Loucy (cell line): ENCODE measurements at regions not wholly inside any gene's neighbourhood (a gene's known extent, or its start where the extent isn't known, plus 50 kb on each side); places are given as distances from the start of the nearest gene placed in this dataset.

Source experiments
- H2AFZ ChIP-seq: fragments of 200-600 bp; sonication (generic); 2 replicates; pipeline ENCODE4 v1.6.0; 2016; ENCODE audit warnings: antibody characterized with exemption, mild to moderate bottlenecking, low read length, moderate library complexity
- H3F3A ChIP-seq: fragments of 200-600 bp; 2 replicates; pipeline ENCODE4 v1.6.0; 2016; ENCODE audit warnings: antibody characterized with exemption, low read depth, mild to moderate bottlenecking
- H3K27me3 ChIP-seq: fragments of 200-600 bp; sonication (generic); 2 replicates; pipeline ENCODE4 v1.6.1; 2014; ENCODE audit warnings: low read length, mild to moderate bottlenecking; ENCODE audit not compliant: insufficient read depth, poor library complexity, severe bottlenecking
- H3K36me3 ChIP-seq: fragments of 200-600 bp; sonication (generic); 2 replicates; pipeline ENCODE4 v1.6.1; 2016; ENCODE audit warnings: low read length; ENCODE audit not compliant: insufficient read depth
- H3K4me1 ChIP-seq: fragments of 200-600 bp; sonication (generic); 2 replicates; pipeline ENCODE4 v1.5.1; 2014; ENCODE audit warnings: low read length, mild to moderate bottlenecking; ENCODE audit not compliant: insufficient read depth, poor library complexity, severe bottlenecking
- H3K4me2 ChIP-seq: fragments of 200-600 bp; sonication (generic); 2 replicates; pipeline ENCODE4 v1.6.0; 2014; ENCODE audit warnings: antibody characterized with exemption, low read length, low read depth, mild to moderate bottlenecking; ENCODE audit not compliant: poor library complexity, severe bottlenecking
- H3K4me3 ChIP-seq: fragments of 200-600 bp; sonication (generic); 2 replicates; pipeline ENCODE4 v1.5.1; 2014; ENCODE audit warnings: low read length, mild to moderate bottlenecking, mixed read lengths; ENCODE audit not compliant: poor library complexity, severe bottlenecking
- H3K79me2 ChIP-seq: fragments of 200-600 bp; sonication (generic); 2 replicates; pipeline ENCODE4 v1.6.1; 2014; ENCODE audit warnings: low read length; ENCODE audit not compliant: insufficient read depth
- H3K9ac ChIP-seq: fragments of 200-600 bp; sonication (generic); 2 replicates; pipeline ENCODE4 v1.6.0; 2014; ENCODE audit warnings: mild to moderate bottlenecking, low read depth, low read length, moderate library complexity; ENCODE audit not compliant: poor library complexity, severe bottlenecking
- H3K9me2 ChIP-seq: fragments of 200-600 bp; sonication (generic); replicated peaks from 2 replicates; pipeline ENCODE4 v1.6.1; 2016; ENCODE audit warnings: low read depth, low read length, mixed read lengths
- H3K9me3 ChIP-seq: fragments of 200-600 bp; sonication (generic); 2 replicates; pipeline ENCODE4 v1.6.1; 2014; ENCODE audit warnings: mild to moderate bottlenecking, antibody characterized with exemption, low read length, low read depth; ENCODE audit not compliant: insufficient read depth
- H4K20me1 ChIP-seq: fragments of 200-600 bp; sonication (generic); 2 replicates; pipeline ENCODE4 v1.6.0; 2014; ENCODE audit warnings: antibody characterized with exemption, low read length, mild to moderate bottlenecking; ENCODE audit not compliant: insufficient read depth, poor library complexity, severe bottlenecking
- EZH2phosphoT487 ChIP-seq: fragments of 200-600 bp; IDR thresholded peaks from 2 replicates; pipeline ENCODE4 v1.6.1; 2018; ENCODE audit warnings: antibody characterized with exemption, mild to moderate bottlenecking, moderate library complexity, borderline replicate concordance
- TF ChIP-seq, protein P1 (sequence below): fragments of 200-600 bp; sonication (generic); conservative IDR thresholded peaks from 2 replicates; pipeline ENCODE4 v1.5.1; 2014; ENCODE audit warnings: mild to moderate bottlenecking, antibody characterized with exemption, low read length

DNA sequence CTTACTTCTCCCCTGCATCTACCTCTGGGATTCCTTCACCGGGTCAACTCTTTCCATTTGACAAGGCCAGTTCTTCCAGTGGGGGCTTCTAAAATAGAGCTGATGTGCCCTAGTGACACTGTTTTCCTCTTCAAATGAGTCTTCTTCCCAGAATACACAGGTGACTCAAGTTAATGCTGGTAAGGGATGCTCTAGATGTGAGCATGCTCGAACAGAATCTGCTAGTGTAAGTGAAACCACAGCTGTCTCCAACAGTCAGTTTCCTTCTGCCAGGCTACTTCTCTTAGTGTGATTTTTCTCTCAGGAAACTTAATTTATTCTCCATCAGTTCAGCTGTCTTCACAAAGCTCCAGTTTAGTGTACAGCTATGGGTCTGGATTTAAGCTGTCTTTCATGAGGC, 194.9 kb upstream of the C1orf87 start:
- no peaks in the 10 kb centered on the region for H3K9me3 ChIP-seq
- H3K79me2 ChIP-seq: no peaks in the 10 kb centered on the region
- H3K4me3 ChIP-seq: no peak overlapping the region
- no peak overlapping the region for H3K9ac ChIP-seq
- H2AFZ ChIP-seq: no peak overlapping the region
- no peaks in the 10 kb centered on the region for H3K27me3 ChIP-seq
- no peaks in the 10 kb centered on the region for H4K20me1 ChIP-seq
- no peak overlapping the region for H3K4me2 ChIP-seq
- no peaks in the 10 kb centered on the region for H3F3A ChIP-seq
- no peaks in the 10 kb centered on the region for H3K4me1 ChIP-seq
- no peaks in the 10 kb centered on the region for H3K36me3 ChIP-seq
- no peak for TF ChIP-seq EZH2phosphoT487
- TF ChIP-seq, protein P1, sequence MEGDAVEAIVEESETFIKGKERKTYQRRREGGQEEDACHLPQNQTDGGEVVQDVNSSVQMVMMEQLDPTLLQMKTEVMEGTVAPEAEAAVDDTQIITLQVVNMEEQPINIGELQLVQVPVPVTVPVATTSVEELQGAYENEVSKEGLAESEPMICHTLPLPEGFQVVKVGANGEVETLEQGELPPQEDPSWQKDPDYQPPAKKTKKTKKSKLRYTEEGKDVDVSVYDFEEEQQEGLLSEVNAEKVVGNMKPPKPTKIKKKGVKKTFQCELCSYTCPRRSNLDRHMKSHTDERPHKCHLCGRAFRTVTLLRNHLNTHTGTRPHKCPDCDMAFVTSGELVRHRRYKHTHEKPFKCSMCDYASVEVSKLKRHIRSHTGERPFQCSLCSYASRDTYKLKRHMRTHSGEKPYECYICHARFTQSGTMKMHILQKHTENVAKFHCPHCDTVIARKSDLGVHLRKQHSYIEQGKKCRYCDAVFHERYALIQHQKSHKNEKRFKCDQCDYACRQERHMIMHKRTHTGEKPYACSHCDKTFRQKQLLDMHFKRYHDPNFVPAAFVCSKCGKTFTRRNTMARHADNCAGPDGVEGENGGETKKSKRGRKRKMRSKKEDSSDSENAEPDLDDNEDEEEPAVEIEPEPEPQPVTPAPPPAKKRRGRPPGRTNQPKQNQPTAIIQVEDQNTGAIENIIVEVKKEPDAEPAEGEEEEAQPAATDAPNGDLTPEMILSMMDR: no peak
- no peaks in the 10 kb centered on the region for H3K9me2 ChIP-seq

GRCh38 chr1:60265560-60266535, 192.3 kb upstream of the C1orf87 start:
- Histone ChIP-seq H3K9ac (no peak overlapping the region), H2AFZ (no peak overlapping the region), H3K79me2 (no peaks in the 10 kb centered on the region), H3K27me3 (no peaks in the 10 kb centered on the region), H3F3A (no peaks in the 10 kb centered on the region), H3K9me2 (no peaks in the 10 kb centered on the region), H3K9me3 (no peaks in the 10 kb centered on the region), H3K4me2 (no peak overlapping the region), H3K4me1 (no peaks in the 10 kb centered on the region), H4K20me1 (no peaks in the 10 kb centered on the region), H3K4me3 (no peak overlapping the region), H3K36me3 (no peaks in the 10 kb centered on the region)
- no peak for TF ChIP-seq EZH2phosphoT487
- TF ChIP-seq, protein P1: no peak

DNA sequence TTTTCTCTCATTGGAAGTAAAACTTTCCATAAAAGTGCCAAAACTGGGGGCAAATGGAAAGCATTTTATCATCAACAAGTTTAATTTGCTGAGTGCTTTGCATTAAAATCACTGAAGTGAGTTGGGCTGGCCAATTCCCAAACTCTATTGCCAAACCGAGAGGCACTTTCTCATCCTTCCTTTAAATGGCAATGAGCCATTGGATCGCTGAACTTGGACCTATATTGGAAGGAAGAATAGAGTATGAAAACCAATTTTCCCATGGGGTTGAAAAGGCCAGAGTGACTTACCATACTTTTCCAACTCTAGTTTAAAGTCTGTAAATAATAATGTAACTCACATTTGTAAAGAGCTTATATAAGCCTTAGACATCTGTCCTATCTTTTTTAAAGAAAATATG, 189.1 kb upstream of the C1orf87 start:
- no peaks in the 10 kb centered on the region for H3K36me3 ChIP-seq
- TF ChIP-seq, protein P1: no peak
- TF ChIP-seq EZH2phosphoT487: no peak
- H3K9me2 ChIP-seq: no peaks in the 10 kb centered on the region
- H4K20me1 ChIP-seq: no peaks in the 10 kb centered on the region
- H2AFZ ChIP-seq: no peak overlapping the region
- no peaks in the 10 kb centered on the region for H3K4me1 ChIP-seq
- no peaks in the 10 kb centered on the region for H3F3A ChIP-seq
- H3K9ac ChIP-seq: no peak overlapping the region
- no peaks in the 10 kb centered on the region for H3K79me2 ChIP-seq
- no peaks in the 10 kb centered on the region for H3K9me3 ChIP-seq
- H3K4me2 ChIP-seq: no peak overlapping the region
- H3K27me3 ChIP-seq: no peaks in the 10 kb centered on the region
- no peak overlapping the region for H3K4me3 ChIP-seq
